Choroid plexus epithelial cell (primary cell): ENCODE measurements at regions not wholly inside any gene's neighbourhood (a gene's known extent, or its start where the extent isn't known, plus 50 kb on each side); places are given as distances from the start of the nearest gene placed in this dataset.

Experiments
- DNase-seq: peaks from one replicate; pipeline ENCODE4 v3.0.0-alpha.2; 2010; ENCODE audit warnings: low read depth
- H3K4me3 ChIP-seq: 2 replicates; pipeline ENCODE4 v1.5.1; 2011; ENCODE audit warnings: low read depth, mild to moderate bottlenecking, control low read depth, low read length, moderate library complexity
- CTCF ChIP-seq: conservative IDR thresholded peaks from 2 replicates; pipeline ENCODE4 v1.5.1; 2011; ENCODE audit warnings: low read depth, mild to moderate bottlenecking, control low read depth, inconsistent platforms, low read length, moderate library complexity

GRCh38 chr19:32101206-32101605 is 244.2 kb upstream of the ZNF507 start:
- H3K4me3 ChIP-seq: no peak overlapping the region
- no peak for DNase-seq
- no peak for TF ChIP-seq CTCF

GRCh38 chr19:32103541-32103940 is 241.9 kb upstream of the ZNF507 start:
- H3K4me3 ChIP-seq: no peak overlapping the region
- TF ChIP-seq CTCF: no peak
- DNase-seq: no peak

GRCh38 chr19:32104153-32104849 is 241.1 kb upstream of the ZNF507 start:
- no peak overlapping the region for H3K4me3 ChIP-seq
- DNase-seq: no peak
- no peak for TF ChIP-seq CTCF

GRCh38 chr19:32104850-32105235 is 240.6 kb upstream of the ZNF507 start:
- DNase-seq: no peak
- TF ChIP-seq CTCF: no peak
- H3K4me3 ChIP-seq: no peak overlapping the region

- DNase-seq: no peak
- no peak for TF ChIP-seq CTCF
- no peak overlapping the region for H3K4me3 ChIP-seq
Measured at GRCh38 chr19:32105527-32106310, 239.7 kb upstream of the ZNF507 start.

- no peak for DNase-seq
- no peak for TF ChIP-seq CTCF
- no peak overlapping the region for H3K4me3 ChIP-seq
Measured at GRCh38 chr19:32122258-32122657, 223.2 kb upstream of the ZNF507 start.
